ENCODE measurements at regions not wholly inside any gene's neighbourhood (a gene's known extent, or its start where the extent isn't known, plus 50 kb on each side); places are given as distances from the start of the nearest gene placed in this dataset.

DNA sequence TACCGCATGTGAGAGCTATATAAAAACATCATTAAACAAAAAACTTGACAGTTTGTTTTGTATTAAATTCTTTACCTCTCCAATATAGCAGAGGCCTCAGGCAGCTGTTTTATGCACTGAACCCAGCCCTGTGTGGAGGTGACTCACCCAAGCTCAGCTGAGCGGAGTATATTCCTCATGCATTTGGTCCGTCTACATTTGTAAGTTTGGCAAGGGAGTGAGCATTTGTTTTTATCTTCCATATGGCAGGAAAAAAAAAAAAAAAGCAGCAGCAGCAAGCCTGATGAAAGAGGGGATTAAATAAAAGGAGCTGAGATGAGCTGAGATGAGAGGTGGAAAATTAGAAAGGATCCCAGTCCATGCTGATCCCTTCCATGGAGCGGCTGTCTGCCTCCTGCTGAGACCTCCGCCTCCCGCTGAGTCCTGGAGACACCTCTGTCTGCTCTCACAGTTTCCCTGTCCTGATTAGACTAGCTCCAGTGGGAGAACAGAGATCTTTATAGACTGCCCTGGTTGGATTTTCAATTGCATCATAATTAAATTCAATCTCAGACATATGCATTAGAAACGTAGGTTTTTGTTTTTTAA is 112.0 kb upstream of the CTNND2 start (continued):
- TF ChIP-seq RBBP5 (IDR thresholded peaks at IDR 0.05; ENCODE audit: borderline replicate concordance, low read depth, low read length) (no peak), YY1 (IDR thresholded peaks at IDR 0.05; ENCODE audit: low read depth, low read length) (no peak), EZH2 (IDR thresholded peaks at IDR 0.05; ENCODE audit: low read depth, low read length, severe bottlenecking) (no peak)

All from H1 (cell line).